Mucosa of gallbladder (tissue), 1 donor: ENCODE measurements at regions not wholly inside any gene's neighbourhood (a gene's known extent, or its start where the extent isn't known, plus 50 kb on each side); places are given as distances from the start of the nearest gene placed in this dataset.
"Not testable (repeated sequence)": the region's sequence is repeated elsewhere in the genome, so short reads cannot be mapped to it uniquely, and the experiment has no call there.

Source experiments
- DNase-seq: peaks from one replicate; pipeline ENCODE4 v3.0.0-alpha.2; 2020; ENCODE audit warnings: low spot score
- donor health status: DM: no; HTN: no; CAD: no.

GRCh38 chr3:34109846-34110245 is 311.4 kb downstream of the PDCD6IP start:
- no peak for DNase-seq

- DNase-seq = no peak
Measured at GRCh38 chr3:34111361-34111760, 312.9 kb downstream of the PDCD6IP start.

GRCh38 chr3:34112261-34112660 is 313.8 kb downstream of the PDCD6IP start:
- not testable (repeated sequence) for DNase-seq

- DNase-seq = no peak
Measured at GRCh38 chr3:34131091-34131490, 332.7 kb downstream of the PDCD6IP start.

GRCh38 chr3:34132069-34132692 is 333.8 kb downstream of the PDCD6IP start:
- DNase-seq = no peak

- no peak for DNase-seq
Measured at GRCh38 chr3:34139566-34139965, 341.1 kb downstream of the PDCD6IP start.

GRCh38 chr3:34140616-34141015 is 342.2 kb downstream of the PDCD6IP start:
- DNase-seq = no peak

GRCh38 chr3:34141841-34142337 is 343.5 kb downstream of the PDCD6IP start:
- DNase-seq = no peak

- DNase-seq = no peak
Measured at GRCh38 chr3:34145796-34146195, 347.4 kb downstream of the PDCD6IP start.

- no peak for DNase-seq
Measured at GRCh38 chr3:34146596-34146995, 348.2 kb downstream of the PDCD6IP start.

GRCh38 chr3:34150992-34151391 is 352.6 kb downstream of the PDCD6IP start:
- no peak for DNase-seq

- no peak for DNase-seq
Measured at GRCh38 chr3:34152656-34153055, 354.2 kb downstream of the PDCD6IP start.

GRCh38 chr3:34155108-34155507 is 356.7 kb downstream of the PDCD6IP start:
- no peak for DNase-seq

GRCh38 chr3:34155666-34156065 is 357.2 kb downstream of the PDCD6IP start:
- DNase-seq = no peak

- DNase-seq = no peak
Measured at GRCh38 chr3:34157491-34157890, 359.1 kb downstream of the PDCD6IP start.

- no peak for DNase-seq
Measured at GRCh38 chr3:34159613-34160420, 361.4 kb downstream of the PDCD6IP start.

- not testable (repeated sequence) for DNase-seq
Measured at GRCh38 chr3:34169636-34170035, 371.2 kb downstream of the PDCD6IP start.

GRCh38 chr3:34174740-34175139 is 376.3 kb downstream of the PDCD6IP start:
- no peak for DNase-seq

- no peak for DNase-seq
Measured at GRCh38 chr3:34175636-34176176, 377.3 kb downstream of the PDCD6IP start.

- no peak for DNase-seq
Measured at GRCh38 chr3:34176723-34177122, 378.3 kb downstream of the PDCD6IP start.

- DNase-seq = no peak
Measured at GRCh38 chr3:34178415-34178814, 380.0 kb downstream of the PDCD6IP start.

GRCh38 chr3:34179716-34180115 is 381.3 kb downstream of the PDCD6IP start:
- DNase-seq = no peak

GRCh38 chr3:34180532-34180931 is 382.1 kb downstream of the PDCD6IP start:
- DNase-seq = no peak
